GM12875 (cell line): ENCODE measurements at regions not wholly inside any gene's neighbourhood (a gene's known extent, or its start where the extent isn't known, plus 50 kb on each side); places are given as distances from the start of the nearest gene placed in this dataset.

ENCODE experiments used
- H3K4me3 ChIP-seq: one replicate; pipeline ENCODE4 v1.5.1; 2011; ENCODE audit warnings: low read depth, low read length, control low read depth
- TF ChIP-seq, protein P1 (sequence below): IDR thresholded peaks from 2 replicates; pipeline ENCODE4 v1.5.1; 2011; ENCODE audit warnings: low read depth, mild to moderate bottlenecking, control low read depth, inconsistent platforms, low read length, moderate library complexity, borderline replicate concordance; ENCODE audit not compliant: insufficient read depth

DNA sequence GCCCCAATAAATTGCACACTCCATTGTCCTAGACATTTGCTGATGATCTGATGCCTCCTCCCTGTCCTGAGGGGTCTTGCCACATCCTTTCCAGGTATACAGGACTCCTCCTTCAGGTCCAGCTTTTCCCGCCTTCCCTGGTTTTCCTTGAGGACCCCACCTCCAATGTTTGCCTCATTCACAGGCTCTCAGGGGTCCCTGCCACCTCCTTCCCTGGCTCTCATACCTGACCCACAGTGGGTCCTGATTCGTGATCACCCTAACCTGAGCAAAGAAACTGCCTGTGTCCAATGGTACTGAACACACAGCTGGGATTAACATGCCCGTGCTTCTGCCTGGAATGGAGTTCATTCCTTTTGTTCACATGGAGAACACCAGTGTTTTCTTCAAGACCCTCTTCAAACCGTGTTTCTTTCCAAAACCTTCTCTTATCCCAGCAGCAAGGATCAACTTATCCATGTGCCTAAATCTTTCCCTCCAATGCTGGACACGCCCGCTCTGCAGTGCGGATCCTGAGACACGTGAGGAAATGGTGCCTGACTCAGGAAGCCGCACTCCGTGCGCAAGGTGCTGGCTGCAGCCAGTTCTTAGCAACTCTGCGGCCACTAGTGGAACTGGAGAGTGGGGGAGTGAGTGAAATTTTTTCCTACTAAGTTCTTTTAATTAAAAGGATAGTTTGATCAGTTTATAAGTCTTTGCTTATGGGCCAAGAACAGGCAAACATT is 354.6 kb upstream of the SHH start:
- no peak overlapping the region for H3K4me3 ChIP-seq
- TF ChIP-seq, protein P1, sequence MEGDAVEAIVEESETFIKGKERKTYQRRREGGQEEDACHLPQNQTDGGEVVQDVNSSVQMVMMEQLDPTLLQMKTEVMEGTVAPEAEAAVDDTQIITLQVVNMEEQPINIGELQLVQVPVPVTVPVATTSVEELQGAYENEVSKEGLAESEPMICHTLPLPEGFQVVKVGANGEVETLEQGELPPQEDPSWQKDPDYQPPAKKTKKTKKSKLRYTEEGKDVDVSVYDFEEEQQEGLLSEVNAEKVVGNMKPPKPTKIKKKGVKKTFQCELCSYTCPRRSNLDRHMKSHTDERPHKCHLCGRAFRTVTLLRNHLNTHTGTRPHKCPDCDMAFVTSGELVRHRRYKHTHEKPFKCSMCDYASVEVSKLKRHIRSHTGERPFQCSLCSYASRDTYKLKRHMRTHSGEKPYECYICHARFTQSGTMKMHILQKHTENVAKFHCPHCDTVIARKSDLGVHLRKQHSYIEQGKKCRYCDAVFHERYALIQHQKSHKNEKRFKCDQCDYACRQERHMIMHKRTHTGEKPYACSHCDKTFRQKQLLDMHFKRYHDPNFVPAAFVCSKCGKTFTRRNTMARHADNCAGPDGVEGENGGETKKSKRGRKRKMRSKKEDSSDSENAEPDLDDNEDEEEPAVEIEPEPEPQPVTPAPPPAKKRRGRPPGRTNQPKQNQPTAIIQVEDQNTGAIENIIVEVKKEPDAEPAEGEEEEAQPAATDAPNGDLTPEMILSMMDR: no peak

DNA sequence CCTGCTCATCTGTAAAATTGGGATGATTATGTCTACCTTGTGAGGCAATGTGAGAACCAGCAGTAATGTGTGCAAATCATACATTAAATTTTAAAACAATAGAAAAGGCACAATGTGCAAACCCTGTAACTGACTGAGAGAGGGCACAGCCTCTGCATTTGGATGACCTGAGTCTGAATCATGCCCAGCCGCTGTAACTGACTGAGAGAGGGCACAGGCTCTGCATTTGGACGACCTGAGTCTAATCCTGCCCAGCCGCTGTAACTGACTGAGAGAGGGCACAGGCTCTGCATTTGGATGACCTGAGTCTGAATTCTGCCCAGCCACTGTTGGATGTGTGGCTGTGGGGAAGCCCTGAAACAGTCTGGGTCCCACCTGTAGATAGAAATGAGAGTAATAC is 351.5 kb upstream of the SHH start:
- TF ChIP-seq, protein P1: no peak
- H3K4me3 ChIP-seq: no peak overlapping the region

DNA sequence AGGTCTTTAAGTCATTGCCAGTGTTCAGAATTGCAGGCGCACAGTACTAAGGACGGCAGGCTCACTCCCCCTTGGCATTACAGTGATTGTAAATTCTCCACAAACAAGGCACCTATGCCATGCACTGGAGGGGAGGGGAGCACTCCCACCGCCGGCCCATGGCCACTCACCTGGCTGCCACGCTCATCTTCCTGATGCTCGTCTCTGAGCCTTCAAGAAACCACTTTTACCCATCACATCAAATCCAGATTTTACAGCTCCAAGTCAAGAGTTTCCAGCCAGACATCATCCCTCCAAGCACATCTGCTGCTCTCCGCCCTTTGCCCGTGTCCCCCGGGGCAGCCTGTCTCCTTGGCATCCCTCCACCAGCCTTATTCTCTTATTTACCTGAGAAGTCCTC is 350.2 kb upstream of the SHH start:
- no peak overlapping the region for H3K4me3 ChIP-seq
- TF ChIP-seq, protein P1: no peak

DNA sequence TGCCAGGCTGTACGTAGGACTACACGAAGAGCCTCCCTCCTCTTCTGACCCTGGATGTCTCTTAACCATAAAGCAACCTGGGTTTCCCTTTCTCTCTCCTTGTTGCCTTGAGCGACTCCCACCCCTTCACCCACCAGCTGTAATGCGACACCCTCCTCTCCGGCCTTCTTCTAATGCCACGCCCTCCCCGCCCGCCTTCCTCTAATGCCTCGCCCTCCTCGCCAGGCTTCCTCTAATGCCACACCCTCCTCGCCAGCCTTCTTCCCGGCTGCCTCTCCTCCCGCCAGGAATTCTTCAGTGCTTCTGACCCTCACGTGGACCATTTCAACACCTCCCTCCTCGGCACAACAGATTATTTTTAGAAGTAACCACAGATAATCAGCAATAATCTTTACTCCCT is 348.5 kb upstream of the SHH start:
- H3K4me3 ChIP-seq: no peak overlapping the region
- TF ChIP-seq, protein P1: no peak

DNA sequence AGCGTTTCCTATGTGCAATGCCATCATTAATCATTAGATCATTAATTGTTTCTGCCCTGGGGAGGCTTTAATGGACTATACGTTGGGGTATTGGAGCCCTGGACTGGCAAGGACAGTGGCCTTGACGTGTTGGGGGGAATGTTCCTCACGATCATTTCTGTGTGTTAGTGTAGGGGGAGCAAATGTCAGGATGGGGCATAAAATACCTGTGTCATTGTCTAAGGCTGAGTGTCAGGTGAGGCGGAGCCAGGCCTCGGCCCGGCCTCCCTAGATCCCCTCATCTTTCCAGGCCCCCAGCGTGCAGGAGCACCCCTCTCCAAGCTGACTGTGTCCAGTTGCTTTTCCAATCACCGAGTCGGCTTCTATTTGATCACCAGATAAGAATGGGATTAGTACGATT is 346.4 kb upstream of the SHH start:
- H3K4me3 ChIP-seq: no peak overlapping the region
- TF ChIP-seq, protein P1: no peak

DNA sequence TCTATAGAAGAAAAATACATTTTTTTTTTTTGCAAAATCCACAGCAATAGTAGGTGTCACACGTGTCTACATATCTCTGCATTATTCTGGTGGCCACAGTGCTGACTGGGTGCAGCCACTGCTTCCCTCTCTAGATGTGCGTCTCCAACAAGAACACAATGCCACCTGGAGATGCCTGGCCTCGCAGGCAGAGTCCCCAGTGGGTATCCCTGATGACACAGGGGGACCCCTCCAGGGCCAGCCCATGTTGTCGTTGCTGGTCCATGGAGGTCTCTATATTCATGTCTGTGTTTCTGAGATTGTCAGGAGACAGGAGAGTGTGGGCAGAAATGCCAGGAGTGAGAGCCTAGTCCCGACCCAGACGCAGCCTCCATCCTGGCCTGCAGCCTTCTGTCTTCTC is 345.9 kb upstream of the SHH start:
- H3K4me3 ChIP-seq: no peak overlapping the region
- TF ChIP-seq, protein P1: no peak

DNA sequence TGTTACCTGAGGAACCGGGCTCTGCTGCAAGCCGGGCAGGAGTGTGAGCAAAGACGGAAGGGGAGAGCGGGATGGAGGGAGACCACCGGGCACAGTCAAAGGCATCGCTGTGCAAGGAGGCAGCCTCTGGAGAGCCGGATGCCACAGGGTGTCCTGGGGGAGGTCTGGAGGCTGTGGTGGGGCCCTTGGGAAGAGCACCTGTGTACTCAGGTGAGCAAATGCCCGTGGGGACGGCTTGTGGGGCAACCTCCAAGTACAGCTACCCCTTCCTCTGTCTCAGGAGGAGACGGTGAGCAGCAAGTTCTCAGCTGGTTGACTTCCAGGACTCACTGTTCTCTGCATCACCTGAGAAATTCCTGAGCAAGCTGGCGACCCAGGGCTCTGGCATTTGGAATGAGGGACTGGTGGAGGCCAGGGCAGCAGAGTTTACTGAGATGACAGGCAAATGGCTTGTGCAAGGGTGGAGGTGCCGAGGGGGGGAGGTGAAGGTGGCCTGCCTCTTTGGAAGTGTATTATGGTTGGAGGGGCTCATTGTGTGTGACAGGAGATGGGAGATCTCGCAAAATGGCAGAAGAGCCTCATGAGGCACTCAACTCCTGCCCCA is 345.2 kb upstream of the SHH start:
- no peak overlapping the region for H3K4me3 ChIP-seq
- TF ChIP-seq, protein P1: no peak
